ENCODE measurements at regions not wholly inside any gene's neighbourhood (a gene's known extent, or its start where the extent isn't known, plus 50 kb on each side); places are given as distances from the start of the nearest gene placed in this dataset.
A peak's percentile ranks its signal among the peaks of the same experiment; 100 is the strongest.

- no peaks in the 10 kb centered on the region for H3K9me3 ChIP-seq (ENCODE audit: control extremely low read depth in 1 of 5, control insufficient read depth in 4 of 5, insufficient read depth in 2 of 5, low read depth in 1 of 5, low read length in 4 of 5)
- 0% methylated on average over 12 of the region's 32 CpGs for WGBS (ENCODE audit: insufficient coverage)
- POLR2A ChIA-PET: interaction anchor here (0.7 to 1.9 kb wide), 5 partner anchors 20 to 548 kb away, joined by 3 to 6 read pairs (median 3); no protein-coding TSS in a partner anchor
- H3K4me3 ChIP-seq (ENCODE audit: control insufficient read depth in 1 of 7, extremely low read depth in 1 of 7, insufficient read depth in 4 of 7, low read depth in 2 of 7, low read length in 6 of 7): peak overlapping the region; percentile 89 to 99 (median 93)
- H3K27me3 ChIP-seq (replicated peaks in 2 of 5; ENCODE audit: control insufficient read depth in 4 of 5, insufficient read depth in 5 of 5, low read length in 4 of 5): no peaks in the 10 kb centered on the region
- CTCF ChIA-PET: interaction anchor here (1.0 to 1.2 kb wide), 2 partner anchors 125 to 318 kb away, joined by 4 read pairs; no protein-coding TSS in a partner anchor
- peaks cover 0 to 10% (median 4%) of the 10 kb centered on the region in 4 experiments for H3K36me3 ChIP-seq (ENCODE audit: control insufficient read depth in 4 of 4, insufficient read depth in 4 of 4, low read length in 3 of 4)
- H3K27ac ChIP-seq (ENCODE audit: insufficient read depth in 1 of 2, low read depth in 1 of 2, low read length in 2 of 2, poor library complexity in 1 of 2, severe bottlenecking in 2 of 2): peak overlapping the region; percentile 78 to 91
- H3K4me1 ChIP-seq (ENCODE audit: control extremely low read depth in 1 of 4, control insufficient read depth in 4 of 4, insufficient read depth in 4 of 4, low read length in 3 of 4): peaks cover 33 to 67% (median 55%) of the 10 kb centered on the region in 4 experiments
- DNase-seq: no peak
Observed at GRCh38 chr7:131106681-131107336, 220.9 kb upstream of the MKLN1 start.

- H3K36me3 ChIP-seq (ENCODE audit: control insufficient read depth in 4 of 4, insufficient read depth in 4 of 4, low read length in 3 of 4): peaks cover 0 to 6% (median 3%) of the 10 kb centered on the region in 4 experiments
- ChIA-PET CTCF (interaction anchor here (1.1 kb wide), 1 partner anchor 18 kb away, joined by 3 read pairs; no protein-coding TSS in a partner anchor), POLR2A (interaction anchor here (0.7 to 1.9 kb wide), 4 partner anchors 50 to 547 kb away, joined by 3 to 6 read pairs (median 3); no protein-coding TSS in a partner anchor)
- DNase-seq: peak; percentile 83 to 94 (median 92)
- H3K9me3 ChIP-seq (ENCODE audit: control extremely low read depth in 1 of 5, control insufficient read depth in 4 of 5, insufficient read depth in 2 of 5, low read depth in 1 of 5, low read length in 4 of 5): no peaks in the 10 kb centered on the region
- 0% methylated on average over 54 of the region's 63 CpGs for WGBS (ENCODE audit: insufficient coverage)
- peaks cover 33 to 70% (median 56%) of the 10 kb centered on the region in 4 experiments for H3K4me1 ChIP-seq (ENCODE audit: control extremely low read depth in 1 of 4, control insufficient read depth in 4 of 4, insufficient read depth in 4 of 4, low read length in 3 of 4)
- no peaks in the 10 kb centered on the region for H3K27me3 ChIP-seq (replicated peaks in 2 of 5; ENCODE audit: control insufficient read depth in 4 of 5, insufficient read depth in 5 of 5, low read length in 4 of 5)
- peak overlapping the region; percentile 89 to 99 (median 93) for H3K4me3 ChIP-seq (ENCODE audit: control insufficient read depth in 1 of 7, extremely low read depth in 1 of 7, insufficient read depth in 4 of 7, low read depth in 2 of 7, low read length in 6 of 7)
- H3K27ac ChIP-seq (ENCODE audit: insufficient read depth in 1 of 2, low read depth in 1 of 2, low read length in 2 of 2, poor library complexity in 1 of 2, severe bottlenecking in 2 of 2): peak overlapping the region; percentile 78 to 91
Observed at GRCh38 chr7:131107337-131108211, 220.1 kb upstream of the MKLN1 start.

- H3K4me3 ChIP-seq (ENCODE audit: control insufficient read depth in 1 of 7, extremely low read depth in 1 of 7, insufficient read depth in 4 of 7, low read depth in 2 of 7, low read length in 6 of 7): peak overlapping the region; percentile 89 to 99 (median 93)
- peak overlapping the region; percentile 78 to 91 for H3K27ac ChIP-seq (ENCODE audit: insufficient read depth in 1 of 2, low read depth in 1 of 2, low read length in 2 of 2, poor library complexity in 1 of 2, severe bottlenecking in 2 of 2)
- peaks cover 33 to 70% (median 55%) of the 10 kb centered on the region in 4 experiments for H3K4me1 ChIP-seq (ENCODE audit: control extremely low read depth in 1 of 4, control insufficient read depth in 4 of 4, insufficient read depth in 4 of 4, low read length in 3 of 4)
- peak in 2 of 3 donors; percentile 69 to 73 for DNase-seq
- H3K9me3 ChIP-seq (ENCODE audit: control extremely low read depth in 1 of 5, control insufficient read depth in 4 of 5, insufficient read depth in 2 of 5, low read depth in 1 of 5, low read length in 4 of 5): no peaks in the 10 kb centered on the region
- no peaks in the 10 kb centered on the region for H3K27me3 ChIP-seq (replicated peaks in 2 of 5; ENCODE audit: control insufficient read depth in 4 of 5, insufficient read depth in 5 of 5, low read length in 4 of 5)
- CTCF ChIA-PET: interaction anchor here (1.1 kb wide), 1 partner anchor 19 kb away, joined by 3 read pairs; no protein-coding TSS in a partner anchor
- WGBS (ENCODE audit: insufficient coverage): 2% methylated on average over 22 of the region's 30 CpGs
- POLR2A ChIA-PET: interaction anchor here (0.5 kb wide), 1 partner anchor 70 kb away, joined by 3 read pairs; no protein-coding TSS in a partner anchor
- H3K36me3 ChIP-seq (ENCODE audit: control insufficient read depth in 4 of 4, insufficient read depth in 4 of 4, low read length in 3 of 4): peaks cover 0 to 6% (median 3%) of the 10 kb centered on the region in 4 experiments
Observed at GRCh38 chr7:131108212-131108940, 219.3 kb upstream of the MKLN1 start.

GRCh38 chr7:131109011-131109758 is 218.5 kb upstream of the MKLN1 start:
- DNase-seq: no peak

DNA sequence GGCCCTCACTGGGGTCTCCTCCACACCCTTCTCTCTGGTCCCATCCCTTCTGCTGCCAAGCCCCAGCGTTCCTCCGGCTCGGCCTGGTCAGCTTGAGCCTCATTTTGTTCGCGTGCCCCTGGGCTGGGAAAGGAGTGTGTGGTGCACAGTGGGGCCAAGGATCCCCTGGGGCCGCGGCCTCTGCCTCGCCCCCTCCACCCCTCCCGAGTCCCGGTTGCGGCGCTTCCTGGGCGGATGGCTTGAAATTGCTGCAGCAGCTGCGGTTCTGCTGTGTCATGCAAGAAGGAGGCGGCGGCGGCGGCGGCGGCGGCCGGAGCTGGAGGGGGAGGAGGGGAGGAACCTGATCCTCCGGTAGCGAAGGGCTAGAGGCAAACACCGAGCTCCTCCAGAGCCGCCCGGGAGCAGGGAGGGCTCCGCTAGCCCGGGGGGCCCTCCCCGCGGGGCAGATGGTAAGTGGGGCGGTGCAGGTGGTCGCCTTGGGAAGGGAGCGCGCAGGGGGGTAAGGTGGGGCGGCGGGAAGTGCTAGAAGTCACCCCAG is 217.8 kb upstream of the MKLN1 start:
- peak overlapping the region; percentile 40 to 99 (median 69) for H3K4me3 ChIP-seq (ENCODE audit: control insufficient read depth in 1 of 7, extremely low read depth in 1 of 7, insufficient read depth in 4 of 7, low read depth in 2 of 7, low read length in 6 of 7)
- ChIA-PET POLR2A (interaction anchor here (0.6 to 1.0 kb wide), 3 partner anchors 22 to 238 kb away, joined by 3 to 4 read pairs (median 4); no protein-coding TSS in a partner anchor), CTCF (interaction anchor here (0.7 to 1.4 kb wide), 2 partner anchors 37 to 122 kb away, joined by 3 to 5 read pairs; no protein-coding TSS in a partner anchor)
- 0% methylated on average over 18 of the region's 37 CpGs for WGBS (ENCODE audit: insufficient coverage)
- peak; percentile 77 to 94 (median 90) for DNase-seq
- H3K27ac ChIP-seq (ENCODE audit: insufficient read depth in 1 of 2, low read depth in 1 of 2, low read length in 2 of 2, poor library complexity in 1 of 2, severe bottlenecking in 2 of 2): peak overlapping the region in 1 of 2 experiments; percentile 40
- H3K4me1 ChIP-seq (ENCODE audit: control extremely low read depth in 1 of 4, control insufficient read depth in 4 of 4, insufficient read depth in 4 of 4, low read length in 3 of 4): peaks cover 26 to 59% (median 46%) of the 10 kb centered on the region in 4 experiments
- no peaks in the 10 kb centered on the region for H3K27me3 ChIP-seq (replicated peaks in 2 of 5; ENCODE audit: control insufficient read depth in 4 of 5, insufficient read depth in 5 of 5, low read length in 4 of 5)
- no peaks in the 10 kb centered on the region for H3K36me3 ChIP-seq (ENCODE audit: control insufficient read depth in 4 of 4, insufficient read depth in 4 of 4, low read length in 3 of 4)
- no peaks in the 10 kb centered on the region for H3K9me3 ChIP-seq (ENCODE audit: control extremely low read depth in 1 of 5, control insufficient read depth in 4 of 5, insufficient read depth in 2 of 5, low read depth in 1 of 5, low read length in 4 of 5)

More at GRCh38 chr7:131109011-131109758, 218.5 kb upstream of the MKLN1 start:
- peaks cover 0 to under 1% (median 0%) of the 10 kb centered on the region in 4 experiments for H3K36me3 ChIP-seq (ENCODE audit: control insufficient read depth in 4 of 4, insufficient read depth in 4 of 4, low read length in 3 of 4)
- ChIA-PET POLR2A (interaction anchor here (0.5 to 1.0 kb wide), 2 partner anchors 71 to 219 kb away, joined by 3 read pairs; no protein-coding TSS in a partner anchor), CTCF (interaction anchor here (0.7 to 1.1 kb wide), 2 partner anchors 20 to 37 kb away, joined by 3 read pairs; no protein-coding TSS in a partner anchor)
- H3K27me3 ChIP-seq (replicated peaks in 2 of 5; ENCODE audit: control insufficient read depth in 4 of 5, insufficient read depth in 5 of 5, low read length in 4 of 5): no peaks in the 10 kb centered on the region
- H3K4me1 ChIP-seq (ENCODE audit: control extremely low read depth in 1 of 4, control insufficient read depth in 4 of 4, insufficient read depth in 4 of 4, low read length in 3 of 4): peaks cover 32 to 66% (median 49%) of the 10 kb centered on the region in 4 experiments
- whole genome bisulfite sequencing (ENCODE audit: insufficient coverage): 64% methylated on average over 4 of the region's 6 CpGs
- H3K9me3 ChIP-seq (ENCODE audit: control extremely low read depth in 1 of 5, control insufficient read depth in 4 of 5, insufficient read depth in 2 of 5, low read depth in 1 of 5, low read length in 4 of 5): no peaks in the 10 kb centered on the region
- H3K4me3 ChIP-seq (ENCODE audit: control insufficient read depth in 1 of 7, extremely low read depth in 1 of 7, insufficient read depth in 4 of 7, low read depth in 2 of 7, low read length in 6 of 7): peak overlapping the region; percentile 40 to 99 (median 93)
- H3K27ac ChIP-seq (ENCODE audit: insufficient read depth in 1 of 2, low read depth in 1 of 2, low read length in 2 of 2, poor library complexity in 1 of 2, severe bottlenecking in 2 of 2): peak overlapping the region in 1 of 2 experiments; percentile 40
